Stimulated activated effector memory CD8-positive, alpha-beta T cell treated with anti-CD3 and anti-CD28 coated beads, Interleukin-12 subunit alpha, Interleukin-12 subunit beta, amount 100 ng/mL, for 72 hours (primary cell): ENCODE measurements at regions not wholly inside any gene's neighbourhood (a gene's known extent, or its start where the extent isn't known, plus 50 kb on each side); places are given as distances from the start of the nearest gene placed in this dataset.
"Not testable (repeated sequence)": the region's sequence is repeated elsewhere in the genome, so short reads cannot be mapped to it uniquely, and the experiment has no call there.

Source experiments
- ATAC-seq: fragments of 150-1000 bp; cut with Tn5 transposase; 2 replicates; pipeline ENCODE4 v1.10.0; 2021
- DNase-seq, 2 donors: peaks; one replicate each; pipeline ENCODE4 v3.0.0; 2021 to 2022; ENCODE audit warnings: low spot score in 2 of 2
- H3K27ac Mint-ChIP-seq: one replicate; pipeline ENCODE4 v1.8.0; 2022; ENCODE audit warnings: mild to moderate bottlenecking, mixed read lengths
- H3K36me3 Mint-ChIP-seq: one replicate; pipeline ENCODE4 v1.8.0; 2022; ENCODE audit warnings: mild to moderate bottlenecking, mixed read lengths
- H3K4me1 Mint-ChIP-seq: one replicate; pipeline ENCODE4 v1.8.0; 2022; ENCODE audit warnings: mixed read lengths
- H3K4me3 Mint-ChIP-seq: one replicate; pipeline ENCODE4 v1.8.0; 2022; ENCODE audit warnings: mild to moderate bottlenecking, mixed read lengths
- H3K9me3 Mint-ChIP-seq: one replicate; pipeline ENCODE4 v1.8.0; 2022; ENCODE audit warnings: mixed read lengths

DNA sequence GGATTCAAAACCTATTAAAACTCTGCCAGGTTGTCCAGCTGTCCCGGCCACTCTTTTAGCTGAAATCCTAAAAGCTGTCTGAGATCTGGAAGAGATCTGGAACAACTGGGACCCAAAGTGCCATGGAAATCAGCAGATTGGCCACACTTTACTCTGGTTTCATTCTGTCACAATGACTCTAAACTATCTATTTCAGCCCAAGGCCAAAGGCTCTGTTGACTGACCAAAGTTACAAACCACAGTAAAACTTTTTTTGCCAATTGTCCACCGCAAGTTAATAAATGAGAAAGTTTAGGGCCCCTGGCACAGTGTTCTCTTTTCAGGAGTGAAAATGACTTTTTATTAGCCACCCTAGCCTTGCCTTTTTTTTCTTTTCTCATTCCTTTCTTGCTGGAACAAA is 113.4 kb upstream of the CPM start:
- no peaks in the 10 kb centered on the region for H3K36me3 Mint-ChIP-seq
- no peak for DNase-seq
- H3K27ac Mint-ChIP-seq, result no peak overlapping the region
- H3K4me1 Mint-ChIP-seq, result no peaks in the 10 kb centered on the region
- H3K9me3 Mint-ChIP-seq, result no peaks in the 10 kb centered on the region
- no peak for ATAC-seq
- H3K4me3 Mint-ChIP-seq, result no peak overlapping the region

DNA sequence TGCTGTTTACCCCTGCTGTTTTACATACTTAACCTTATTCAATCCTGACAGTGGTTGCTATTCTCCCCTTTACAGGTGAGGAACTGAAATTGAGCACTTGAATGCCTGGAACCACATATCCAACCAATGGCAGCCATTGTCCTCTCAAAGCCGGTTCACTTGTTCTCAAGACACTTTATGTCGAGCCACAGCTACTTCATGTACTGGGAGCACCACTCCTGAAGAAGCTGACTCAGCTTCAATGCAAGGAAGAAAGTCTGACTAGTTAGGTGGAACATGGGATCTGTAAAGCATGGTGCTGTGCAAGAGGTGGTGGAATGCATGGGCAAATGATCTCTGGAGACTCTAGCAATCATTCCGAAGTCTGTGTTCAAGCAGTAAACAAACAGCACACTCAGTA is 113.9 kb upstream of the CPM start:
- H3K27ac Mint-ChIP-seq, result no peak overlapping the region
- H3K4me1 Mint-ChIP-seq, result no peaks in the 10 kb centered on the region
- H3K9me3 Mint-ChIP-seq, result no peaks in the 10 kb centered on the region
- H3K4me3 Mint-ChIP-seq, result no peak overlapping the region
- H3K36me3 Mint-ChIP-seq, result no peaks in the 10 kb centered on the region
- DNase-seq (no peak), ATAC-seq (no peak)

DNA sequence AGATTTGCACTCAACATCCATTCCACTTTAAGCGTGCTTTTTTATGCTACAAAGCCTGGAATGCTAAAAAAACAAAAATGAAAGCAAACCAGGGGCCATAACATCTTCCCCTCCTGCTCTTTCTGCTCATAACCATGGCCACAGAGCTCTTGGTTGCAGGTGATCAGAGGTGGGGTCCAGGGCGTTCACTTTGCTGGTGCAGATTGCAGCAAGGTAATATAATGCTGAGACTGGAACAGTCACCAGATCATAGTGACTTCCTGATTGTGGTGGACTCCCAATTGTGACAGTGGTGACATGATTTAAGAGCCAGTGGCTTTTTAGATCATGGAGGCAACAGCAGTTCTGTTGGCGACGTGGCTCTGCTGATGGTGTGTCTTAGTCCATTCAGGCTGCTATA is 115.0 kb upstream of the CPM start:
- ATAC-seq (no peak), DNase-seq (no peak)
- Mint-ChIP-seq H3K36me3 (no peaks in the 10 kb centered on the region), H3K27ac (no peak overlapping the region), H3K4me1 (no peaks in the 10 kb centered on the region), H3K9me3 (no peaks in the 10 kb centered on the region), H3K4me3 (no peak overlapping the region)

DNA sequence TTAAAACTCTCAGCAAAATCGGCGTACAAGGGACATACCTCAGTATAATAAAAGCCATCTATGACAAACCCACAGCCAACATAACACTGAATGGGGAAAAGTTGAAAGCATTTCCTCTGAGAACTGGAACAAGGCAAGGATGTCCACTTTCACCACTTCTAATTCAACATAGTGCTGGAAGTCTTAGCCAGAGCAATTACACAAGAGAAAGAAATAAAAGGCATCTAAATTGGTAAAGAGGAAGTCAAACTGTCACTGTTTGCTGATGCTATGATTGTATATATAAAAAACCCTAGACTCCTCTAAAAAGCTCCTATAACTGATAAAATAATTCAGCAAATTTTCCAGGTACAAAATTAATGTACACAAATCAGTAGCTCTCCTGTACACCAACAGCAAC is 116.9 kb upstream of the CPM start:
- not testable (repeated sequence) for DNase-seq, ATAC-seq, H3K36me3 Mint-ChIP-seq

DNA sequence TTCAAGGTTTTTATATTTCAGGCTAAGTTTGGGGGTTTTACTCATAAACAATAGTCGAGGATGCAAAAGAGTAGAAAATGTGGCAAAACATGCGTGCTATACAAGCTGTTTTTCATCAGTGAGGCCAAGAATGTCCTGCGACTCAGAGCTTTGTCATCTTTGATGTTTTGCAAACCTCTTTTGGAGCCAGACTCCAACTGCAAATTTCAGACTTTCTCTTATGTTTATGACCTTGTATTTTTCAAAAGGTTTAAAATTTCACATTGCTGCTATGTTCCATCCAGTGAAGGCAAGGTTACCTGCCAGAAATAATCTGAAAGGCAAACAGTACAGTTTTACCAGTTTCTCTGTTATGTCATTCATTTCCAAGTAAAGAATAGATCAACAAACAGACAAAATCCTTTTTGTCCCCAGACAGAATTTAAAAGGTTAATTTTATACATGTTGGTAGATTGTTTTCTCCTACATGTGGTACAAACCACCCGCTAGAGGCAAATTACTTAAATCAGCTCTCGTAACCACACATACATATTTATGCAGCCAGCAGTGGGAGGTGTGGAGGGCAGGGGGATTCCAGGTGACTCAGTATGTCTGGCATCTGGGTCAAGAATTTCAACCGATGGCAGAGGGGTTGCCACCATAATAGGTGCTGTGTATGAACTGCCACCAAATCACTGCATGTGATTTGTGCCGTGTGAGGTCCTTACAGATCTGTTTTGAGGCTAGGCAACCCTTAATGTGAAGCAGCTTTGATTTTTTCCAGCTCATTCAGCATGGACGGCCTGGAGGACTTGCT is 119.8 kb upstream of the CPM start:
- H3K9me3 Mint-ChIP-seq, result no peaks in the 10 kb centered on the region
- DNase-seq, result peak; percentile 11 to 62
- H3K27ac Mint-ChIP-seq, result no peak overlapping the region
- peak; percentile 98 for ATAC-seq
- no peaks in the 10 kb centered on the region for H3K4me1 Mint-ChIP-seq
- H3K36me3 Mint-ChIP-seq, result no peaks in the 10 kb centered on the region
- no peak overlapping the region for H3K4me3 Mint-ChIP-seq

More for the DNA sequence above, 116.9 kb upstream of the CPM start:
- H3K4me1 Mint-ChIP-seq, H3K4me3 Mint-ChIP-seq, H3K9me3 Mint-ChIP-seq, H3K27ac Mint-ChIP-seq: not testable (repeated sequence)

DNA sequence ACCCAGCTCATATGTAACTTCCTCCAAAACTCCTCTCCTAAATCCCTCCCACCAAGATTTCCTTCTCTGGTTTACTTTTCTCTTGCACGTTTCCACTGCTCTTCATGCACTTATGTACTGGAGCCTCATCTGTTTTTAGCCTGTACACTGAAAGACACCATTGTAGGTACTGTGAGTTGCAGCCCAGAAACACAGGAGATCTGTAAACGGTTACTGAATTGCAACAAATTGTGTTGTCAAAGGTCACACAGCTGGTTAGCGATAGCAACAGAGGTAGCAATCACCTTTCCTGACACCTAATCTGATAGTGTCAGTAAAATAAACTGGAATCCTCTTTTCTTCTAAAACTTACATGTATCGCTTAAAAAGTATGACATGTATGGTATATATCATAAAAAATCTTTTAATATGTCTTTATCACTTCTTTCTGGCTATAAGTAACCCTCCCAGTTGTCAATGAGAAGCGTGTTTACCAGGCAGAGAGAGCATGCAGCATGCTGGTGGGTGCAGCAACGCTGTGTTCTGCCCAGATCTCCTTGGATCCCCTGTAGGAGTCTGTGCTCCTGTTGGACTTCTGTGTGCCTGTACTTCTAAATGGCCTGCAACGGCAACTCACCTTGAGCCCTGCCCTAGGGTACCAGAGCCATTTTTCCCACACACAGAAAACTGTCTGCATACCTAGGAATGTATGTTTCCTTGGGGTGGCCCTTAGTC is 121.5 kb upstream of the CPM start:
- Mint-ChIP-seq H3K27ac (no peak overlapping the region), H3K9me3 (no peaks in the 10 kb centered on the region), H3K4me1 (peaks cover 3% of the 10 kb centered on the region), H3K4me3 (no peak overlapping the region), H3K36me3 (no peaks in the 10 kb centered on the region)
- no peak for ATAC-seq
- no peak for DNase-seq

DNA sequence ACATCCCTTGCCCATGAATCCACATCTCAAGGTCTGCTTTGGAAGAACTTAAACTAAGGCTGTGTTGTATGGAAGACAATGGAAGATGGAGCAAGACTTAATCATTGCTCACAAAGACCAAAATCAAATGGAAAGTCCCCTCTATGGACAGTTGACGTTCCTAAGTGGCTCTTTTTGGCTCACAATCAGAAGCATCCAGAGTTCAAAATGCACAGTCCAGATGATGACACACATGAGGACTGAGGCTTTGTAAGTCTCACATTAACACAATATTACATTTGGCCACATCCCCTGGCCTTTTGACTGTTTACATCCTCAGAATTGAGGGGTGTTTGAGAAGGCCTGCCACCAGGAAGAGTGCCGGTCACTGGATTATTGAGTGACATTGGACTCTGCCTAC is 122.3 kb upstream of the CPM start:
- H3K36me3 Mint-ChIP-seq, result no peaks in the 10 kb centered on the region
- H3K4me3 Mint-ChIP-seq, result no peak overlapping the region
- no peaks in the 10 kb centered on the region for H3K9me3 Mint-ChIP-seq
- ATAC-seq, result no peak
- no peak overlapping the region for H3K27ac Mint-ChIP-seq
- no peak for DNase-seq
- H3K4me1 Mint-ChIP-seq, result peaks cover 6% of the 10 kb centered on the region

DNA sequence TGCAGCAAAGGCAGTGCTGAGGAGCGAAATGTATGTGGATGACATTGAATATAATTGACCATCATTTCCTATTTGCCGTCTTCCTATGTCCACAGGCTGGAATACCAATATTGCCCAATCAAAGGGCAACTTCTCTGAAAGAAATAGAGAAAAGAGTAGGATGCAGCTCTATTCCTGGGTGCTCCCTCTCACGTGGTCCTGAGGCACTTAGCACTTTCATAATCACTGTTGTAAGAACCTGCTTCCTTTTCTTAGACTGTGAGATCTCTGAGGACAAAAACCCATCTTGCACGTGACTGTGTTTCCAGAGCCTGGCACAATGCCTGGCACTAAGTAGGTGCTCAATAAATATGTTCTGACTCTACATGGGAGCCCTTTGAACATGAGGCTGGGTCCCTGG is 122.7 kb upstream of the CPM start:
- DNase-seq (no peak), ATAC-seq (no peak)
- no peak overlapping the region for H3K27ac Mint-ChIP-seq
- H3K9me3 Mint-ChIP-seq, result no peaks in the 10 kb centered on the region
- no peaks in the 10 kb centered on the region for H3K36me3 Mint-ChIP-seq
- H3K4me3 Mint-ChIP-seq, result no peak overlapping the region
- peaks cover 6% of the 10 kb centered on the region for H3K4me1 Mint-ChIP-seq

DNA sequence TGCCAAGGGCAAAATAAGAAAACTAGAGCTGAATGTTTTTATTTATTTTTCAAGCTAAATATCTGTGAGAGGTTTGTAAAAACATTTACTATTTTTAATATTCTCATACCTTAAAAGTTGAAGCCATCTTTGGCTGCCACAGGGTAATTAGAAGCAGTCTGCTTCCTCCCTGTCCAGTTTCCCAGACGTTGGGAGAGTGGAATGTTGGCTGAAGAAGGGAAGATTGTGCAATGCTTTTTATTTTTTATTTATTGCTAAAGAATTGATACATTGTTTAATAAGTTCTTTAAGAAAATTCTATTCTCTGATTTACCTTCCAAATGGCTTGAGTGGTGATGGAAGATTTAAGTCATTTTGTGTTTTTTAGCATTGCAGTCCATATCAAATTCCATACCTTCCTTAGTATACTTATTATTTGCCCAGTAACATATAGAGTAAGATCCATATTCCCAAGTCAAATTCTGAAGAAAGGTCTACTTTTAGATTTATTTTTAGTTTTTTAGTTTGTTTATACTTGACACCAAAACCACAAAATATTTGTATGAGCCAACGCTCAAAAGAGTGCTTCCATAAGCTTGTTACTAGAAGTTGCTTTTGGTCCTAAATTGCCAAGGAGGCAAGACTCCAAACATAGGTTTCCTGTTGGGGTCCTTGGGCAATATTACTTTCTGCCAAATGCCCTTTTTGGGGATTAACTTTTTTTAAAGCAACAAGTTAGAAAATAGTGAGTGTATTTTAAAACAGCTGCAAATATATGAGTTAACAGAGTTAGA is 124.0 kb upstream of the CPM start:
- no peak overlapping the region for H3K4me3 Mint-ChIP-seq
- no peak for DNase-seq

DNA sequence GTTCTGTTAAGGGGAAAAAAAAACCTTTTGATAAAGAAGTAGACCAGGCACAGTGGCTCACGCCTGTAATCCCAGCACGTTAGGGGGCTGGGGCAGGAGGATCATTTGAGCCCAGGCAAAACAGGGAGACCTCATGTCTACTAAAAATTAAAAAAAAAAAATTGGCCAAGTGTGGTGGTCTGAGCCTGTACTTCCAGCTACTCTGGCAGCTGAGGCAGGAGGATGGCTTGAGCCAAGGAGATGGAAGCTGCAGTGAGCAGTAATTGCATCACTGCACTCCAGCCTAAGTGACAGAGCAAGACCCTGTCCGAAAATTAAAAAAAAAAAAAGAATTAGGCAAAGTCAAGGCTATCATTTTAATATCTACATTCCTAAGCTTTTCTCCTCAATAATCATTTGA is 124.8 kb upstream of the CPM start:
- H3K4me3 Mint-ChIP-seq, result no peak overlapping the region
- H3K27ac Mint-ChIP-seq, result no peak overlapping the region
- ATAC-seq, result no peak
- H3K4me1 Mint-ChIP-seq, result peaks cover 11% of the 10 kb centered on the region
- no peak for DNase-seq
- H3K36me3 Mint-ChIP-seq, result no peaks in the 10 kb centered on the region
- no peaks in the 10 kb centered on the region for H3K9me3 Mint-ChIP-seq

More for the DNA sequence above, 124.0 kb upstream of the CPM start:
- Mint-ChIP-seq H3K4me1 (peaks cover 11% of the 10 kb centered on the region), H3K27ac (no peak overlapping the region), H3K36me3 (no peaks in the 10 kb centered on the region), H3K9me3 (no peaks in the 10 kb centered on the region)
- no peak for ATAC-seq

DNA sequence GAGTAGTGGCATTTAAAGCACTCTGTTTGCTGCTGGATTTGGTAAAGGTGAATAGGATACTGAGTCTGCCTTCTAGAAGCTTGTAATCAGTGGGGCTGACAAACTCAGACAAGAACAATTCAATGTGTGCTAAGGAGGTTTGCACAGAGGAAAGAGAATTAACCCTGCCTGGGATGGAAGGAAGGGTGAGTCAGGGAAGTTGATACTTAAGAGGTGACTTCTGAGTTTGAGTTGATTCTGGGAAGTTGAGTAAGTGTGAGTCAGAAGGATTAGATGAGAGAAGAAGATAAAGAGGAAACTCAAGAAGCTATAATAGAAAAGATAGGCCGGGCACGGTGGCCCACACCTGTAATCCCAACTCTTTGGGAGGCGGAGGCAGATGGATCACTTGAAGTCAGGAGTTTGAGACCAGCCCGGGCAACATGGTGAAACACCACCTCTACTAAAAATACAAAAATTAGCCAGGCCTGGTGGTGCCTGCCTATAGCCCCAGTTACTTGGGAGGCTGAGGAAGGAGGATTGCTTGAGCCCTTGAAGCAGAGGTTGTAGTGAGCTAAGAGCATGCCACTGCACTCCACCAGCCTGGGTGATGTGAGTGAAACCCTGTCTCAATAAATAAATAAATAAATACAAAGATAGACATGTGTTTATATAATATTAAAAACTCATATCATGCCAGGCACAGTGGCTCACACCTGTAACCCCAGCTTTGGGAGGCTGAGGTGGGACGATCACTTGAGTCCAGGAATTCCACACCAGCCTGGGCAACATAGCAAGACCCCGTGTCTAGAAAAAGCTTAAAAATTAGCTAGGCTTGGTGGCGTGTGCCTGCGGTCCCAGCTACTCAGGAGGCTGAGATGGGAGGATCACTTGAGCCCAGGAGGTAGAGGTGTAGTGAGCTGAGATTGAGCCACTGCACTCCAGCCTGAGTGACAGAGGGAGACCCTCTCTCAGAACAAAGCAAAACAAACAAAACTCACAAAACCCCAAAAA is 126.8 kb upstream of the CPM start:
- no peak for DNase-seq
- no peak overlapping the region for H3K4me3 Mint-ChIP-seq
- H3K4me1 Mint-ChIP-seq, result peaks cover 11% of the 10 kb centered on the region
- ATAC-seq, result peak; percentile 96
- no peaks in the 10 kb centered on the region for H3K36me3 Mint-ChIP-seq
- H3K9me3 Mint-ChIP-seq, result no peaks in the 10 kb centered on the region
- H3K27ac Mint-ChIP-seq, result no peak overlapping the region

DNA sequence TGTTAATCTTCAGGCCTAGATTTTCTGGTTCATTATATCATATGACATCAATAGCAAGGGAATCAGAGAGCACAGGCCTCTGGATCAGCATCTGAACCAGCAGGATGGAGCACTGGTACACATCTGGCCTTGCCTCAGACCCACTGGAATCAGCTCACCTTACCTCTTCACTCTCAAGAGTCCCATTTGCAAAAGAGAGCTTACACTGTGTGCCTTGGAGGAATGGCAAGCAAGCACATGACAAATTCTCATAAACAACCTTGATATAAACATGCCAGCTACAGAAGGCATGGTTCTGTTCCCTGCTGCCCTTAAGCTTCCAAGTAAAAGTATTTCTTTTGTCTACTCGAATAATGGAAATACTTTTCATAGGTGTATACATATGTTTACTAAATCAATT is 128.6 kb upstream of the CPM start:
- no peak for DNase-seq
- no peaks in the 10 kb centered on the region for H3K9me3 Mint-ChIP-seq
- peaks cover 11% of the 10 kb centered on the region for H3K4me1 Mint-ChIP-seq
- no peak for ATAC-seq
- H3K36me3 Mint-ChIP-seq, result no peaks in the 10 kb centered on the region
- no peak overlapping the region for H3K4me3 Mint-ChIP-seq
- no peak overlapping the region for H3K27ac Mint-ChIP-seq

DNA sequence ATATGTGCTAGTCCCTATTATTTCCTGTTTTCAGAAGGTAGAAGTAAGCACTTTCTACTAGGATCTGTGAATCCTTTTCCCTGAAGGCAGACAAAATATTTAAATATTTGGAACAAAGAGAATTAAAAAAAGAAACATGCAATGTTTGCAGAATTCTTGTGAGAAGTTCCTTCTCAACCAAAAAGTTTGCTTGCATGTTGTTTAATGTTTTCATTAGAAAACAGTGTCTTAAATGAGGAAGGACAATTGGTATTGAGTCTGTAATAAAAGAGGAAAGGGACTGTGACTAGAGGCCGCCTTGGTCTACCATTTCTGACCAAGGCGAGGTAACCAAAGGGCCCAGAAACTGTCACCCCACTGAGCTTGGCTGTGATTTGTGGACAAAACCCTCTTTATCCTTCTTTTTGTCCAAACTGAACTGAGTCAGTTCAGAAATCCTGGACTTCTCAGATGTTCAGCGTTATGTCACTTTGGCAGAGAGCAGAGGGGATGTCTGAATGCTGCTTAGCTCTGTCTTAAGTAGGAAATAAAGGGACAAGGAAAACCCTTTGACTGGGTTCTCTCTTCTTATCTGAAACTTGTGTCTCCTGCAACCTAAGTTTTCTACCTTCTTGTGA is 129.8 kb upstream of the CPM start:
- Mint-ChIP-seq H3K4me3 (no peak overlapping the region), H3K4me1 (peaks cover 11% of the 10 kb centered on the region), H3K36me3 (no peaks in the 10 kb centered on the region), H3K9me3 (no peaks in the 10 kb centered on the region), H3K27ac (no peak overlapping the region)
- DNase-seq (no peak), ATAC-seq (no peak)

DNA sequence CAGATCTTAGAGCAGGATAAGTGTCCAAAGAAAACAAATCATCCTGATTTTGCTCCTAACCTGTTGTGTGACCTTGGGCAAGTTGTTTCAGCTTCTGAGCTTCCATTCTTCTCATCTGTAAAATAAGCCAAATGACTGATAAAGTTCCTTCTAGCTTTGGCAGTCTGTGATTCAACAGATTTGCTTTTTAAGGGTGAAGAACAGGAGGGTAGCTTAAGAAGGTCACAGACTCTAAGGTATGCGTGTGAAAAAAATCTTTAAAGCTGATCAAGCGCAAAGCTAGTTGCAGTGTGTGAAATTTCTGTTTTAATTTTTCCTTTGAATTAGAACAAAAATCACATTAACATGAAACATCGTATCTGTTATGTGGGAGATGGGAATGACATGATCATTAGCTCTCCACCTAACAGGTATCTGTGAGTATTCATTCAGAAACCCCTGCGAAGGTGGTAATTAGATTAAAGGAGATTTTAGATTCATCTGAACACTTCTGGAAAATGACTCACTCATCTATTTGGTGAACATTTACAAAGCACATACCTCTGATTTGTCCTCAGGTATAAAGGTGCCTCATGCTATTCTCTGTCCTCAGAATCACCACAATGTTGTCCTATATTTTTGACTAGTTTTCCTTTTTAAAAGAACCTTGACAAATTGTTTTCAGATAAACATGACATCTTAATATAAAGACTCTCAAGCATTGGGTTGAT is 131.9 kb upstream of the CPM start:
- Mint-ChIP-seq H3K9me3 (no peaks in the 10 kb centered on the region), H3K27ac (no peak overlapping the region), H3K36me3 (no peaks in the 10 kb centered on the region), H3K4me1 (peaks cover 11% of the 10 kb centered on the region), H3K4me3 (no peak overlapping the region)
- DNase-seq (no peak), ATAC-seq (no peak)
